ENCODE measurements at regions not wholly inside any gene's neighbourhood (a gene's known extent, or its start where the extent isn't known, plus 50 kb on each side); places are given as distances from the start of the nearest gene placed in this dataset.
"Not testable (repeated sequence)": the region's sequence is repeated elsewhere in the genome, so short reads cannot be mapped to it uniquely, and the experiment has no call there.

DNA sequence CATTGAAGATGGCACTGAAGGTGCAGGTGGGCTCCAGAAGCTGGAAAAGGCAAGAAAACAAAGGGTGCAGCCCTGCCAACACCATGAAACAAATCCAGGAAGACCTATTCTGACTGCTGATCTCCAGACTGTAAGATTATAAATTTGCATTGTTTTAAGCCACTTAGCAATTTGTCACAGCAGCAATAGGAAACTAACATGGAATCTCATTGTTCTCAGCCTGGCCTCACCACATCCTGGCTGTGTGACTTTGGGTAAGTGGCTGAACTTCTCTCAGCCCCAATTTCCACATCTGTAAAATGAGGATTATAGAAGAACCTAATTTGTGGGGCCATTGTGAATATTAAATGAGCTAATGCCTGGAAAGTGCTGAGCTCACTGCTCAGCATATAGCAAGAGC lies 160.4 kb upstream of the MAFB start:
- DNase-seq (ENCODE audit: low spot score): no peak

- no peak for DNase-seq (ENCODE audit: low spot score)
Measured at GRCh38 chr20:40851051-40851450, 162.0 kb upstream of the MAFB start.

DNA sequence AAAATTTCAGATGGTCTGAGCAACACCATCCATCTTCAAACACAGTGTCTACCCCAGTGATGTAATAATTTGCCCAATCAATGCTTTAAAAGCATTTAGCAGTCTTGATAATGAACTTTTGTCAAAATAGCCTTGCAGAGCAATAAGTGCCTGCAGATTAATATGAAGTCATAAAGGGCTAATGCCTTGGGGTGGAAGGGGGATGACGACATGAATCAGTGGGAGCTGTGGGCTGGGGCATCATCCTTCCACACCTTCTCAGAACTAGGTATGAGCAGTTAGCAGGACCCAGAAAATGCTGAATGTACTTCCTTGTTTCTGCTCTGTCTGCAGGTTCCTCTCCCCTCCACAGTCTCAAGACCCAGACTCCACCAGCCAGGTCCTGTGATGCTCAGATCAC lies 166.2 kb upstream of the MAFB start:
- no peak for DNase-seq (ENCODE audit: low spot score)

- DNase-seq (ENCODE audit: low spot score): no peak
Measured at GRCh38 chr20:40856653-40857052, 167.6 kb upstream of the MAFB start.

DNA sequence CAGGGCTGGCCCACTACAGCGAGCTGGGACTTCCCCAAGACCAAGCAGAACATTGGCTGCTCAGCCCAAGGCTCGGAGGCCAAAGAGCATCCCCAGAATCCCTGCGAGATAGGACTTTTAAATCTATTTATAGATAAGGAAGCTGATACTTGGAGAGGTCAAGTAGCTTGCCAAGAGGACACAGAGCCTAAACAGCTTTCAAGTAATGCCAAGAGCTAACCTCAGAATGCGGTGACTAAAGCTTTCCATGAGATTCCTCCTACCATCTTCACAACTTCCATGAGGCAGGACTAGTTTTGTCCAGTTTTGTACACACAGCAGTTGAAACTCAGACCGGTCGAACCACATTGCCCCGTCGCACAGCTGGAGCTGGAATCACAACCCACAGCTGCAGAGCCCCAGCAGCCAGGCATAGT lies 168.1 kb upstream of the TOP1 start:
- DNase-seq (ENCODE audit: low spot score): no peak

DNA sequence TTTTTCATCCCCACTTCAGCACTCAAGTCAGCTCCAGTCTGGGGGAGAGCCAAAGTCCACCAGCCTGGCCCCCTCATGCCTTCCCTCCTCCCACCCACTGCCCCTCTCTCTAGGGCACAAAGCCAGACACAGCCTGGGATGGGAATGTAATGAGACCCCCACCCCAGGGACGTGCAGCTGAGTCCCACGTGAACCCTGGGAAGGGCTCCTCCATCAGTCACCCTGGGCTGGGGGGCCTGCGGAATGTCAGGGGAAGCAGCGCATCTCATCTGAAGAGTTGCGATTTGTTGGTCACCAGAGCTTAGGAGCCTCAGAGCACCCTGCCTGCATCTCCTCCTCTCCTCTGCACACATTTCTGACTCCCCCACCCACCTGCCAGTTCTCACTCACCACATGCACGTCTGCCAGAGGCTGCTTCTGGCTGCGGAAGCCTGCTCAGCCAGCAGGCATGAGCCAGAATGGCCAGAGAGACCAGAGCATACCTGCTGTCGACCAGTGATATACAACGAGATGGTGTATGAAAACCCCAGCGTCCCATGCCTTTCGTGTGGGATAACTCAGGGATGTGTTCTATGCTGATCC lies 167.1 kb upstream of the TOP1 start:
- DNase-seq (ENCODE audit: low spot score): no peak

DNA sequence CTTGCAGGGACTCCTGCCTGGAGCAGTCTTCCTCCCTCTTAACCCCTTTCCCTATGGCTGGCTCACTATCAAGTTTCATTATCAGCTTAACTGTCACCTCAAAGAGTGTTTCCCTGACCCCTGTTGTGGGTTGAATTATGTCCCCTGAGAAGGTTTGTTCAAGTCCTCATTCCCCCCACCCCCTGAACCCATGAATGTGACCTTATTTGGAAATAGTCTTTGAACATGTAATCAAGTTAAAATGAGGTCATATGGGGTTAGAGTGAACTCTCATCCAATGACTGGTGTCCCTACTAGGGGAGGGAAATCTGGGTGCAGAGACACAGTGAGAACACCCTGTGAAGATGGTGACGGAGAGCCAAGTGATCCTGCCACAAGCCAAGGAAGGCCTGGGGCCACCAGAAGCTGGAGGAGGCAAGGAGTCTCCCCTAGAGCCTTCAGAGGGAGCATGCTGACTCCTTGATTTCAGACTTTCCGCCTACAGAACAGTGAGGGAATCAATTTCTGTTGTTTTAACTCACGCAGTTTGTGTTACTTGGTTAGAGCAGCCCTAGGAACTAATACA lies 165.2 kb upstream of the TOP1 start:
- no peak for DNase-seq (ENCODE audit: low spot score)

DNA sequence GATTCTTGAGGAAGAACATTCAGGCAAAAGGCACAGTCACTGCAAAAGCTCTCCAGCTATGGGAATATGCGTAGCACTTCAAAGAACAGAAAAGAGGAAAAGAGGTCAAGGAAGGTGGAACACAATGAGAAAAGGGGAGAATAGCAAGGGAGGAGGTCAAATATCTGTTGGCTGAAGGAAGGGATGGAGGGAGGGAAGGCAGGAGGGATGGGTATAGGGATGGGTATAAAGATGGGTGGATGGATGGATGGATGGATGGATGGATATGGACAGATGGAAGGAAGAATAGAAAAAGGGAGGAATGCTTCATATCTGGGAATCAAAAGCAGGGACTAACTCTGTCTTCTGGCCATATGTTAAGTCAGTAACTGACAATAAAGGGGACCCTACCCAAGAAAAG lies 164.2 kb upstream of the TOP1 start:
- no peak for DNase-seq (ENCODE audit: low spot score)

DNA sequence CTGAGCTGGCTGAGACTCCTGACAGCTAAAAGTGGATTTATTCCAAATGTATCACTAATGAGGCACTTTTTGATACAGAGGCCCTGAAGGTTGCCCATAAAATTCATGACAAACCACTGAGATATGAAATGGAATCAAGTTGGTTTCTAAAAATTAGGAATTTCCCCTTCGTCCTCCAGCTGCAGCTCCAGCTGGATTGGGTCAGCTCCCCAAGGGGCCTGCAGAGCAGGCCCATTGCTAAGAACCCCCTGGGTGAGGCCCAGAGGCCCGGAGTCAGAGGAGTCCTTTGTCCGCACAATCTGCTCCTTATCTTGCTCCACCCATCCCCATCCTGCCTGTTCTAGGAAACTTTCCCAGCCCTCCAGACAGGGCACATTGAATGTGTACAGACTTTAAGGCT lies 163.5 kb upstream of the TOP1 start:
- no peak for DNase-seq (ENCODE audit: low spot score)

GRCh38 chr20:40866056-40866455 lies 162.6 kb upstream of the TOP1 start:
- no peak for DNase-seq (ENCODE audit: low spot score)

GRCh38 chr20:40868551-40869217 lies 159.9 kb upstream of the TOP1 start:
- DNase-seq (ENCODE audit: low spot score): no peak

GRCh38 chr20:40869218-40870147 lies 159.1 kb upstream of the TOP1 start:
- DNase-seq (ENCODE audit: low spot score): no peak

GRCh38 chr20:40875116-40876085 lies 153.2 kb upstream of the TOP1 start:
- DNase-seq (ENCODE audit: low spot score): no peak

GRCh38 chr20:40878099-40878498 lies 150.5 kb upstream of the TOP1 start:
- DNase-seq (ENCODE audit: low spot score): not testable (repeated sequence)

DNA sequence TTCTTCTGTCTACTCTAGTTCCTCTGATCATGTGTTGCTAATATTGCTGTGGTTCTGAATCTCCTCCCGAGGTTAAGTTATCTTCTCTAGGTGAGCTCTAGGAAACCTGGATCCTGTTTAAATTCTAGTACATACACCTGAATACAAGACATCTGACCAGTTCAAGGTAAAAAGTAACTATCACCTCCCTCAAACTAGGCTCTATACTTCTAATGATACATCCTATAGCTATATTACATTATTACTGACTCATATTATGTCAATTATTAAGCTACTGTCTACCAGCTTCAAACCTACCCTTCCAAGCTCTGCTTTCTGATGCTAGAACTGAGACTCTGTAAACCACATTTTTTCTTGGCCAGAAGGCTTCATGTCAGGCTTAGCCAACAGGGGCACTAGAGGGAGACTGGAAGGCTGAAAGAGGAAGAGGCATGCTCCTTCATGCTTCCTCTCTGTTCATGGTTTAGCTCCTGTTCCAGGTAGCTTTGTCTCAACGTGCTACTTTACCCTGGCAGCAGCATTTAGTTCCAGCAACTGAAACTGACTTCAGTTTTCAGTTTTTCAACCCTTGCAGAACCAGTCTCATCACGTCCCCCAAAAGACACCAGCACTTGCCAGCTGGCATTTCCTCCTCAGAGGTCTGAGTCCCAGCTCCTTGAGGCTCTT lies 148.4 kb upstream of the TOP1 start:
- no peak for DNase-seq (ENCODE audit: low spot score)

DNA sequence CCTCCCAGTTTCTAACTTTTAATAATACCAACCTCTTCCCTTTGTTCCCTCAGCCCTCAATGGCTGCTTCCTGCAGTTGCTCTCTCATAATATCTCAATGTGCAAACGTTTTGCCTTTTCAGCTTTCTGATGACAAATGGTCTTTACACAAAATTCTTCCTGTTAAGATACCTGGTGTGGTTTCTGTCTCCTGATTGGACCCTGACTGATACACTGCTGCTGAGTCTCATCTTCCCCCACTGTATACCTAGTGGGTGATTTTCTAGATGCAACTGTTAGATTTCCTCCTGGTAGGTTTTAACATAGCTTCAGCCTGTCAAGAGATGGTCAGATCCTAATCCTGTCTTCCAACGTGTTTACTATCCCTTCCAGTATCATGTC lies 147.9 kb upstream of the TOP1 start:
- DNase-seq (ENCODE audit: low spot score): no peak

DNA sequence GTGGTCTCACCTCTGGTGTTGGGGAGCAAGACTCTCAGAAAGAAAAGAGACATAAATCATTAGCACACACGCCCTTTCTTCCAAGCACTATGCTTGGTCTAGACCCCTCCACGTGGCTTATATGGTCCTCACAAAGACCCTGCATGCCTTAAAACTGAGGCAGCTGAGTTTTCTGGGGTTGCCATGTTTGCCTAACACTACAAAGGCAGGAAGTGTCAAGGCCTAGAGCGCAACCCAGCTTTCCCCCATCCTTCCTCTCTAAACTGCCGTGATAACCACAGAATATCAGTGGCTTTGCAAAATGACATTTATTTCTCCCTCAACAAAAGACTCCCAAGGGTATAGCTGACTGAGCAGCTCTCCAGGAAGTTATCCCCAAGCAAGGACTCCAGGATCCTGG lies 146.5 kb upstream of the TOP1 start:
- DNase-seq (ENCODE audit: low spot score): no peak

DNA sequence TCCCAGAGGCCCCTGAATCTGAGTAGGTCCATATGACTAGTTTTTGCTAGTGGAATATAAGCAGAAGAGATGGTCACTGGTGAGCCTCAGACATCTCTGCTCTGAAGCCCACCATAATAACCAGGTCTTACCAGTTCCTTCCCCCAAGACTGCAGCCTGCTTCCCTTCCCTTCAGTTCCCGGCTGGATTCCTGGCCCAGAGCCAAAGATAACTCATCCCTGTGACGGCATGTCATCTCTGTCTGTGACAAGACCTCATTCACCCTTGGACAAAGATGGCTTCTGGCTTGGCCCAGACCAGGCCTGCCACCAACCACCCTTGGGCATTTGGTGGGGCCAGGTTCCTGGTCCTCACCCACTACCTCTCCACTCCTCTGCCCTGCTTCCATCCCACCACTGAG lies 145.5 kb upstream of the TOP1 start:
- no peak for DNase-seq (ENCODE audit: low spot score)

- DNase-seq (ENCODE audit: low spot score): no peak
Measured at GRCh38 chr20:40887105-40887504, 141.5 kb upstream of the TOP1 start.

- DNase-seq (ENCODE audit: low spot score): not testable (repeated sequence)
Measured at GRCh38 chr20:40889266-40889665, 139.4 kb upstream of the TOP1 start.

GRCh38 chr20:40890181-40890580 lies 138.4 kb upstream of the TOP1 start:
- no peak for DNase-seq (ENCODE audit: low spot score)
